H1 (cell line): ENCODE measurements at regions not wholly inside any gene's neighbourhood (a gene's known extent, or its start where the extent isn't known, plus 50 kb on each side); places are given as distances from the start of the nearest gene placed in this dataset.

Source experiments
- CBX8 ChIP-seq: fragments of 300-800, 300-1000 bp; sonication (generic); IDR thresholded peaks from 2 replicates; pipeline ENCODE4 v1.7.1; 2016; ENCODE audit warnings: low read depth, low read length, borderline replicate concordance
- CTCF ChIP-seq, 3 experiments: IDR thresholded peaks; 1 replicate in 2 of 3; 2 replicates in 1 of 3; pipeline versions ENCODE4 v1.5.1 to v1.6.1; 2011; ENCODE audit warnings: low read length in 3 of 3, mild to moderate bottlenecking in 3 of 3, inconsistent platforms in 2 of 3, low read depth in 1 of 3, moderate library complexity in 1 of 3; ENCODE audit not compliant: insufficient read depth in 1 of 3; ENCODE audit errors: control extremely low read depth in 1 of 3
- EP300 ChIP-seq, 2 experiments: IDR thresholded peaks; 1 replicate in 1 of 2; 2 replicates in 1 of 2; pipeline ENCODE4 v1.6.1; 2011 to 2012; ENCODE audit warnings: low read depth in 2 of 2, low read length in 2 of 2, mild to moderate bottlenecking in 2 of 2, borderline replicate concordance in 1 of 2, inconsistent platforms in 1 of 2, moderate library complexity in 1 of 2
- NRF1 ChIP-seq: IDR thresholded peaks from 2 replicates; pipeline ENCODE4 v1.6.1; 2011; ENCODE audit warnings: mild to moderate bottlenecking, low read depth, low read length, improper control_type of control experiment
- POU5F1 ChIP-seq: IDR thresholded peaks from 2 replicates; pipeline ENCODE4 v1.6.1; 2011; ENCODE audit warnings: low read depth, mild to moderate bottlenecking, low read length, moderate library complexity

GRCh38 chr12:59142183-59142790 lies 222.0 kb upstream of the LRIG3 start:
- TF ChIP-seq POU5F1, result no peak
- no peak for TF ChIP-seq NRF1
- TF ChIP-seq CTCF (IDR thresholded peaks at IDR 0.05; ENCODE audit: control extremely low read depth in 1 of 3, insufficient read depth in 1 of 3, low read depth in 1 of 3, low read length in 3 of 3), result no peak
- TF ChIP-seq CBX8, result no peak
- no peak for TF ChIP-seq EP300 (IDR thresholded peaks at IDR 0.05; ENCODE audit: borderline replicate concordance in 1 of 2, low read depth in 2 of 2, low read length in 2 of 2)
